ENCODE measurements at regions not wholly inside any gene's neighbourhood (a gene's known extent, or its start where the extent isn't known, plus 50 kb on each side); places are given as distances from the start of the nearest gene placed in this dataset.

GRCh38 chr4:26116057-26116456 is 202.0 kb downstream of the SMIM20 start:
- no peak for TF ChIP-seq POLR2AphosphoS5 (IDR thresholded peaks at IDR 0.05; ENCODE audit: insufficient read depth in 1 of 2, low read depth in 1 of 2)
- intact Hi-C loops (cut with DNase I), result no loop called here
- no peaks in the 10 kb centered on the region for H3K36me3 ChIP-seq
- no peaks in the 10 kb centered on the region for H3K4me1 ChIP-seq
- no peak overlapping the region for H3K27ac ChIP-seq
- DNase-seq (ENCODE audit: extremely low spot score in 2 of 2), result no peak
- no peaks in the 10 kb centered on the region for H3K9me3 ChIP-seq
- no peak overlapping the region for H3K4me3 ChIP-seq
- no peaks in the 10 kb centered on the region for H3K27me3 ChIP-seq

DNA sequence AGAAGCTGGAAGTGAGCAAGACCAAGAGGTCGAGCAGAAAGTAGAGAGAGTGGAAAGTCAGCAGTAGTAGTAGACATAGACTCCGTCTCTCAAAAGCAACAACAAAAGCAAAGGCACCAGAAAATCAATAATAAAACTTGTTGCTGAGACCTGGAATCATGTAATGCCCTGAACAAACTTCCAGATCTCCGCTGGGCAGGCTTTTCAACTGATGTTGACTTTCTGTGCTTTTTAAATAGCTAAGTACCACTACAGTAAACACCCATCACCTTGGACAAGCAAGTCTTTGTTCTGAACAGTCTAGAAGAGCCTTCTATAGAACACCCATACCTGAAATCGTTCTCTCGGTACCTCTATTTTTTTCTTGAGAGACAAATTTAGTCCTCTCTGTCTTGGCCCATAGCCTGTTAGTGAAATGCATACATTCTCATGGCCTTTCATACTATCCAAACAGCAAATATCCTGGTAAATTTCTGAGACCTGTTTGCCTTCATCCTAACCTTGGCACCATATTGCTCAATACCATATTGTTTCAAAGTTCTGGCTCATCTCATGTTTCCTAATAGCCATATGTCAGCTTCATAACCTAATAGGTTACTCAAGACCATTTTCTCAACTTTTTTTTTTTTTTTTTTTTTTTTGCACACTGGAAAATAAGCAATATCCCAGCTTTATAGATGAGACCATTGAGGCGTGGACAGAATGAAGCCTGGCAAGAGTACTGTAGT is 200.6 kb upstream of the RBPJ start:
- H3K36me3 ChIP-seq, result no peaks in the 10 kb centered on the region
- H3K4me1 ChIP-seq, result no peaks in the 10 kb centered on the region
- TF ChIP-seq POLR2AphosphoS5 (IDR thresholded peaks at IDR 0.05; ENCODE audit: insufficient read depth in 1 of 2, low read depth in 1 of 2) (no peak), POLR2A (IDR thresholded peaks at IDR 0.05) (no peak)
- TF ChIP-seq, protein P1, sequence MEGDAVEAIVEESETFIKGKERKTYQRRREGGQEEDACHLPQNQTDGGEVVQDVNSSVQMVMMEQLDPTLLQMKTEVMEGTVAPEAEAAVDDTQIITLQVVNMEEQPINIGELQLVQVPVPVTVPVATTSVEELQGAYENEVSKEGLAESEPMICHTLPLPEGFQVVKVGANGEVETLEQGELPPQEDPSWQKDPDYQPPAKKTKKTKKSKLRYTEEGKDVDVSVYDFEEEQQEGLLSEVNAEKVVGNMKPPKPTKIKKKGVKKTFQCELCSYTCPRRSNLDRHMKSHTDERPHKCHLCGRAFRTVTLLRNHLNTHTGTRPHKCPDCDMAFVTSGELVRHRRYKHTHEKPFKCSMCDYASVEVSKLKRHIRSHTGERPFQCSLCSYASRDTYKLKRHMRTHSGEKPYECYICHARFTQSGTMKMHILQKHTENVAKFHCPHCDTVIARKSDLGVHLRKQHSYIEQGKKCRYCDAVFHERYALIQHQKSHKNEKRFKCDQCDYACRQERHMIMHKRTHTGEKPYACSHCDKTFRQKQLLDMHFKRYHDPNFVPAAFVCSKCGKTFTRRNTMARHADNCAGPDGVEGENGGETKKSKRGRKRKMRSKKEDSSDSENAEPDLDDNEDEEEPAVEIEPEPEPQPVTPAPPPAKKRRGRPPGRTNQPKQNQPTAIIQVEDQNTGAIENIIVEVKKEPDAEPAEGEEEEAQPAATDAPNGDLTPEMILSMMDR (IDR thresholded peaks at IDR 0.05), result no peak
- H3K27ac ChIP-seq, result no peak overlapping the region
- no peaks in the 10 kb centered on the region for H3K27me3 ChIP-seq
- H3K4me3 ChIP-seq, result no peak overlapping the region
- no peaks in the 10 kb centered on the region for H3K9me3 ChIP-seq
- DNase-seq (ENCODE audit: extremely low spot score in 2 of 2), result no peak
- intact Hi-C loops (cut with DNase I), result no loop called here

DNA sequence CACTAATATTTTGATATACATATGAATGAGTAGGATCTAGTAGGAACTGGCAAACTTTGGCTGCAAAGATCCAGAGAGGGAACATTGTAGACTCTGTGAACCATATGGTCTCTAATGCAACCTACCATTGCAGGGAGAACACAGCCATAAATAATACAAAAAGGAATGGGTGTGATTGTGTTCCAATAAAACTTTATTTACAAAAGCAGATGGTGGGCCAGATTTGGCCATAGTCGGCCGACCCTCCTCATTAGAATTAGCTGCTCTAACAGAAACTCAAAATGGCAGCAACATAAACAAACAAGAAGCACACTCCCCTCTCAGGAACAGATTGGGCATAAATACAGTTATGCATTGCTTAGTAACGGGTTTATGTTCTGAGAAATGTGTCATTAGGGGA is 198.1 kb upstream of the RBPJ start:
- TF ChIP-seq POLR2A (IDR thresholded peaks at IDR 0.05) (no peak), POLR2AphosphoS5 (IDR thresholded peaks at IDR 0.05; ENCODE audit: insufficient read depth in 1 of 2, low read depth in 1 of 2) (no peak)
- TF ChIP-seq, protein P1 (IDR thresholded peaks at IDR 0.05), result no peak
- intact Hi-C loops (cut with DNase I), result no loop called here
- no peak for DNase-seq (ENCODE audit: extremely low spot score in 2 of 2)

GRCh38 chr4:26124753-26125321 is 196.0 kb upstream of the RBPJ start:
- Histone ChIP-seq H3K4me3 (no peak overlapping the region), H3K27me3 (no peaks in the 10 kb centered on the region), H3K4me1 (no peaks in the 10 kb centered on the region), H3K36me3 (no peaks in the 10 kb centered on the region), H3K27ac (no peak overlapping the region), H3K9me3 (no peaks in the 10 kb centered on the region)
- intact Hi-C loops (cut with DNase I), result no loop called here
- no peak for TF ChIP-seq POLR2A (IDR thresholded peaks at IDR 0.05)
- peak in 1 of 2 donors; percentile 61 for DNase-seq (ENCODE audit: extremely low spot score in 2 of 2)

More for the DNA sequence above, 198.1 kb upstream of the RBPJ start:
- no peak overlapping the region for H3K27ac ChIP-seq
- no peaks in the 10 kb centered on the region for H3K4me1 ChIP-seq
- H3K36me3 ChIP-seq, result no peaks in the 10 kb centered on the region
- no peaks in the 10 kb centered on the region for H3K9me3 ChIP-seq
- no peak overlapping the region for H3K4me3 ChIP-seq
- no peaks in the 10 kb centered on the region for H3K27me3 ChIP-seq

DNA sequence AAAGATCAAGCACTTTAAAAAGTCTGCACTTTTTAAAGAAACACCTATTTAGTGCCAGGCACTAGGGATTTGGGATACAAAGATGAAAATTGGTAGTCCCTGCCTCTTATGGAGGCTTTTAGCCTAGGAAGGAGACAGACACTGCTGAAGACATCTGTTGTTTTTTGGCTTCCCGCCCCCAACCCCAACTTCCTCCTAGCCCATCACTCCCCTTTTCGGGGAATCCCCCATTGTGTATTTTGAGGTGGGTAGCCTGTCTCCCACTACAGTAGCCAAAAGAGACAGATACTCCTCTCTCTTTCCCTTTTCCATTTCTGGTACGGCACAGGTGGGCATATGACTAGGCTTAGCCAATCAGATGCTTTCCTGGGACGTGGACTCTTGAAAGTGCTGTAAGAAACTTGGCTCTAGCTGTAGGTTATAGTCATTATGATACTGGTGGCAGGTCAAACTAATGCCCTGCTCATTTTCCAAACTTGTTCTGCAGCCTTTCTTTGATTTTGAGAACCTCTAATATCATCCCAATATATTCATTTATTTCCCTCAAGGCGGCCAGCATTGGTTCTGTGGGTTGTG is 194.6 kb upstream of the RBPJ start:
- Histone ChIP-seq H3K4me1 (no peaks in the 10 kb centered on the region), H3K4me3 (no peak overlapping the region), H3K27ac (no peak overlapping the region), H3K36me3 (no peaks in the 10 kb centered on the region), H3K27me3 (no peaks in the 10 kb centered on the region), H3K9me3 (no peaks in the 10 kb centered on the region)
- DNase-seq (ENCODE audit: extremely low spot score in 2 of 2), result peak in 1 of 2 donors; percentile 34
- no peak for TF ChIP-seq POLR2A (IDR thresholded peaks at IDR 0.05)
- TF ChIP-seq, protein P1 (IDR thresholded peaks at IDR 0.05), result no peak
- TF ChIP-seq POLR2AphosphoS5 (IDR thresholded peaks at IDR 0.05; ENCODE audit: insufficient read depth in 1 of 2, low read depth in 1 of 2), result no peak
- intact Hi-C loops (cut with DNase I), result no loop called here

- H3K9me3 ChIP-seq, result no peaks in the 10 kb centered on the region
- no peaks in the 10 kb centered on the region for H3K27me3 ChIP-seq
- H3K27ac ChIP-seq, result no peak overlapping the region
- H3K36me3 ChIP-seq, result no peaks in the 10 kb centered on the region
- intact Hi-C loops (cut with DNase I), result no loop called here
- TF ChIP-seq, protein P1 (IDR thresholded peaks at IDR 0.05), result no peak
- TF ChIP-seq POLR2AphosphoS5 (IDR thresholded peaks at IDR 0.05; ENCODE audit: insufficient read depth in 1 of 2, low read depth in 1 of 2) (no peak), POLR2A (IDR thresholded peaks at IDR 0.05) (no peak)
- no peaks in the 10 kb centered on the region for H3K4me1 ChIP-seq
- H3K4me3 ChIP-seq, result no peak overlapping the region
- DNase-seq (ENCODE audit: extremely low spot score in 2 of 2), result no peak
Measured at GRCh38 chr4:26126994-26127393, 193.8 kb upstream of the RBPJ start.

All from vagina (tissue), 2 donors.